ENCODE measurements at regions not wholly inside any gene's neighbourhood (a gene's known extent, or its start where the extent isn't known, plus 50 kb on each side); places are given as distances from the start of the nearest gene placed in this dataset.
"Not testable (repeated sequence)": the region's sequence is repeated elsewhere in the genome, so short reads cannot be mapped to it uniquely, and the experiment has no call there.

DNA sequence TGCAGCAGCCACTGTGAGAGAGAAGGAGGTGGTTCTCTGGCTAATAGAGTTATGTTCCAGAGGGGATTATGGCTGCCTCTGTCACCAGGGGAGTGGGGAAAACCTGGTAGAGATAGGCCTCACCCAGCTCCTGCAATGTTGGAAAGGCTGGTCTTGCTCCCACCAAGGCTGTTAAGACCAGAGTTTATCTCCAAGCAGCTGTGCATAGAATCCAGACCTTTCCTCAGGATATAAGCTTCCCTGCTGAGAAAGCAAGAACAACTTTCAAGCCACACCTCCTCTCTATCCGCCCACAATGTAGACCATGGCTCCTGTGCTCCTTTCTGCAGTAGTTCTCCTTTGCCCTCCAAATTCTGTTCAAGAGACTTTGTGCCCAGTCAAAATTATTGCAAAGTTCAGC lies 1375.4 kb downstream of the REEP3 start:
- H3K4me3 ChIP-seq: no peak overlapping the region
- TF ChIP-seq, protein P1, sequence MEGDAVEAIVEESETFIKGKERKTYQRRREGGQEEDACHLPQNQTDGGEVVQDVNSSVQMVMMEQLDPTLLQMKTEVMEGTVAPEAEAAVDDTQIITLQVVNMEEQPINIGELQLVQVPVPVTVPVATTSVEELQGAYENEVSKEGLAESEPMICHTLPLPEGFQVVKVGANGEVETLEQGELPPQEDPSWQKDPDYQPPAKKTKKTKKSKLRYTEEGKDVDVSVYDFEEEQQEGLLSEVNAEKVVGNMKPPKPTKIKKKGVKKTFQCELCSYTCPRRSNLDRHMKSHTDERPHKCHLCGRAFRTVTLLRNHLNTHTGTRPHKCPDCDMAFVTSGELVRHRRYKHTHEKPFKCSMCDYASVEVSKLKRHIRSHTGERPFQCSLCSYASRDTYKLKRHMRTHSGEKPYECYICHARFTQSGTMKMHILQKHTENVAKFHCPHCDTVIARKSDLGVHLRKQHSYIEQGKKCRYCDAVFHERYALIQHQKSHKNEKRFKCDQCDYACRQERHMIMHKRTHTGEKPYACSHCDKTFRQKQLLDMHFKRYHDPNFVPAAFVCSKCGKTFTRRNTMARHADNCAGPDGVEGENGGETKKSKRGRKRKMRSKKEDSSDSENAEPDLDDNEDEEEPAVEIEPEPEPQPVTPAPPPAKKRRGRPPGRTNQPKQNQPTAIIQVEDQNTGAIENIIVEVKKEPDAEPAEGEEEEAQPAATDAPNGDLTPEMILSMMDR (IDR thresholded peaks at IDR 0.05): no peak
- no peak for DNase-seq (ENCODE audit: low spot score)
- H3K27ac ChIP-seq: no peak overlapping the region

DNA sequence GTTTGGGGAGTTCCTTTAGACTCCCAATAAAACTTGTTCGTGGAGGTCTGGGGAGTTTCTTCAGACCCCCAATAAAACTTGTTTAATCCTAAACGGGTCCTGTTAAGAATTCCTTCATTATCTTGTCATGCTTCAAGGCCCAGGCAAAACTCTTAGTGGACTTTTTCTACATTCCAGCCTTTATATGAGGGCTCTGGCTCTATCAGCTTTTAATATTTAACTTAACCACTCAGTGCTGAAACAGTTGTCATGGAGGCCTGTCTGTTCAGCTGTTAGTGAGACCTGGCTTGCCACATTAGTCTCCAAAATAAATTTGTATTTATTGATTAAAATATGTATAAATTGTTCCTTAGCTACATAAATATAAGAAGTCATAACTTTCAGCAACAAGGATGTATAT lies 1385.1 kb downstream of the REEP3 start:
- H3K4me3 ChIP-seq; DNase-seq (ENCODE audit: low spot score); H3K27ac ChIP-seq: not testable (repeated sequence)

GRCh38 chr10:64924306-64924705 lies 1403.1 kb downstream of the REEP3 start:
- not testable (repeated sequence) for DNase-seq (ENCODE audit: low spot score); H3K27ac ChIP-seq; H3K4me3 ChIP-seq

- H3K27ac ChIP-seq: no peak overlapping the region
- DNase-seq (ENCODE audit: low spot score): no peak
- H3K4me3 ChIP-seq: no peak overlapping the region
- TF ChIP-seq, protein P1 (IDR thresholded peaks at IDR 0.05): no peak
Measured at GRCh38 chr10:64952042-64952441, 1430.8 kb downstream of the REEP3 start.

- H3K27ac ChIP-seq: no peak overlapping the region
- TF ChIP-seq, protein P1 (IDR thresholded peaks at IDR 0.05): no peak
- no peak for DNase-seq (ENCODE audit: low spot score)
- no peak overlapping the region for H3K4me3 ChIP-seq
Measured at GRCh38 chr10:64956441-64956840, 1435.2 kb downstream of the REEP3 start.

- Histone ChIP-seq H3K27ac (no peak overlapping the region), H3K4me3 (no peak overlapping the region)
- no peak for DNase-seq (ENCODE audit: low spot score)
- TF ChIP-seq, protein P1 (IDR thresholded peaks at IDR 0.05): no peak
Measured at GRCh38 chr10:64959116-64959515, 1437.9 kb downstream of the REEP3 start.

DNA sequence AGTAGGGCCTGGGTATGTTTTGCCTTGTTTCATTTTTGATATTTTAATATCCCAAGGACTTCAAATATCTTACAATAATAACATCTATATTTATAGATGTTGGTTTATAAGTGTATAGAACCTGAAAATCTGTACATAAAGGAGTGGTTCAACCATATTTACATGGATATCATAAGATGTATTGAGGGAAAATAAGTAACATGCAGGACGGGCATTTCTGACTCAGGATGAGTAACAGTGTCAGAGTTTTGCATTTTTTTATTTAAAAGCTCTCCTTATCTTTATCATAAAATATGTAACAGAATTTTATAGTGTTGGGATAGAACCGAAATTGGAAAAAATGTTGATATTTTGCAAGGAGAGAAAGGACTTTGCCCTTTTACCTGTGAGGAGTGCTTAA lies 1438.7 kb downstream of the REEP3 start:
- Histone ChIP-seq H3K27ac (no peak overlapping the region), H3K4me3 (no peak overlapping the region)
- TF ChIP-seq, protein P1 (IDR thresholded peaks at IDR 0.05): no peak
- DNase-seq (ENCODE audit: low spot score): no peak

DNA sequence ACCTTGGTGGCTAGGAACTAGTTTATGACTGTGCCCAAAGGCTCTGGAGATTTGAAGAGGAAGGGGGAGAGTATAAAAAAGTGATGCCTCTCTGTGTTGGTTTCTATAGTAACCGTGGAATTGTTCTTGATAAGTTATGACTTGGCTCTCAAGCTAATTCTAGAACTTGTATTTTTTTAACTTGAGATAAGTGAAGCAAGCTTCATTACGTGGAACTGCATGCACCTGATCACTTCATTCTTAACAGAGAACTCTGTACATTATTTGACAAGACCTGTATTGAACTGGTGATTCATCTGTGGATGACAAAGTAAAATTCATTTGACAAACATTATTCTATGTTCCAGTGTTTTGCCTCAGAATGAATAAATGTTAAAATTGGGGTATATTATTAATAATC lies 1452.2 kb downstream of the REEP3 start:
- TF ChIP-seq, protein P1 (IDR thresholded peaks at IDR 0.05): no peak
- DNase-seq (ENCODE audit: low spot score): no peak
- no peak overlapping the region for H3K4me3 ChIP-seq

More for the DNA sequence above, 1452.2 kb downstream of the REEP3 start:
- H3K27ac ChIP-seq: no peak overlapping the region

Measured in coronary artery (tissue), 2 donors.